ENCODE measurements at regions not wholly inside any gene's neighbourhood (a gene's known extent, or its start where the extent isn't known, plus 50 kb on each side); places are given as distances from the start of the nearest gene placed in this dataset.

- TF ChIP-seq, protein P1, sequence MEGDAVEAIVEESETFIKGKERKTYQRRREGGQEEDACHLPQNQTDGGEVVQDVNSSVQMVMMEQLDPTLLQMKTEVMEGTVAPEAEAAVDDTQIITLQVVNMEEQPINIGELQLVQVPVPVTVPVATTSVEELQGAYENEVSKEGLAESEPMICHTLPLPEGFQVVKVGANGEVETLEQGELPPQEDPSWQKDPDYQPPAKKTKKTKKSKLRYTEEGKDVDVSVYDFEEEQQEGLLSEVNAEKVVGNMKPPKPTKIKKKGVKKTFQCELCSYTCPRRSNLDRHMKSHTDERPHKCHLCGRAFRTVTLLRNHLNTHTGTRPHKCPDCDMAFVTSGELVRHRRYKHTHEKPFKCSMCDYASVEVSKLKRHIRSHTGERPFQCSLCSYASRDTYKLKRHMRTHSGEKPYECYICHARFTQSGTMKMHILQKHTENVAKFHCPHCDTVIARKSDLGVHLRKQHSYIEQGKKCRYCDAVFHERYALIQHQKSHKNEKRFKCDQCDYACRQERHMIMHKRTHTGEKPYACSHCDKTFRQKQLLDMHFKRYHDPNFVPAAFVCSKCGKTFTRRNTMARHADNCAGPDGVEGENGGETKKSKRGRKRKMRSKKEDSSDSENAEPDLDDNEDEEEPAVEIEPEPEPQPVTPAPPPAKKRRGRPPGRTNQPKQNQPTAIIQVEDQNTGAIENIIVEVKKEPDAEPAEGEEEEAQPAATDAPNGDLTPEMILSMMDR (conservative IDR thresholded peaks at IDR 0.05; ENCODE audit: low read depth), result no peak
- CTCF ChIA-PET, result no interaction called here
- DNase-seq (ENCODE audit: low spot score), result no peak
- no peak overlapping the region for H3K27ac ChIP-seq
- POLR2A ChIA-PET (ENCODE audit: low non-redundant PET), result no interaction called here
Measured at GRCh38 chr10:18959369-18959768, 89.2 kb upstream of the MALRD1 start.

- DNase-seq (ENCODE audit: low spot score), result no peak
- no peak overlapping the region for H3K27ac ChIP-seq
- TF ChIP-seq, protein P1 (conservative IDR thresholded peaks at IDR 0.05; ENCODE audit: low read depth), result no peak
- ChIA-PET POLR2A (ENCODE audit: low non-redundant PET) (no interaction called here), CTCF (no interaction called here)
Measured at GRCh38 chr10:18960466-18961079, 88.0 kb upstream of the MALRD1 start.

GRCh38 chr10:18968159-18968558 lies 80.4 kb upstream of the MALRD1 start:
- TF ChIP-seq, protein P1 (conservative IDR thresholded peaks at IDR 0.05; ENCODE audit: low read depth), result no peak
- ChIA-PET POLR2A (ENCODE audit: low non-redundant PET) (no interaction called here), CTCF (no interaction called here)

GRCh38 chr10:18976696-18977251 lies 71.8 kb upstream of the MALRD1 start:
- CTCF ChIA-PET, result no interaction called here
- POLR2A ChIA-PET (ENCODE audit: low non-redundant PET), result no interaction called here
- TF ChIP-seq, protein P1 (conservative IDR thresholded peaks at IDR 0.05; ENCODE audit: low read depth), result no peak
- no peak overlapping the region for H3K27ac ChIP-seq
- DNase-seq (ENCODE audit: low spot score), result no peak

More at GRCh38 chr10:18968159-18968558, 80.4 kb upstream of the MALRD1 start:
- no peak overlapping the region for H3K27ac ChIP-seq
- no peak for DNase-seq (ENCODE audit: low spot score)

DNA sequence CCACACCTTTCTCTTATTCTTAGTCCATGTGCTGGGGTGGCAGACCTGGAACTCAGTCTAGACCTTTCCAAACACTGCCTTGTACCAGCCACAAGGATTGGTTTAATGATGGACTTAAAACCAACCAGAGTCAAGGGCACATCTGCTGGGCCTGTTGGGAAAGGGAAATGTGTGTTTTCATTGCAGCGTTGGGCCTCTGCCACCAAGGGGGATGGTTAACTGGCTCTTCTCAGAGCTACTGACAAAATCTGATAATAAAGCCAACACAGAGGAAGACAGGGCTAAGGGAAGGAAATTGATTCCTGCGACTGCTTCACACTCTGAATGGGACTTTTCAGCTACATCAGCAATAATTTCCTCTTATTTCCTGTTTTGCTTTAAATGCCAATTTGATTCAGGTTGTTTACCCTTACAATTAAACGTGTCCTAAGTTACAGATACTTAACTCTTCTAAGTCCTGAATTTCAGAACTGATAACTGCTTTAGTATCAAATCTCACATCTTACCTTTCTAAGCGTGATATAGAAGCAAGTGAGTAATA lies 68.4 kb upstream of the MALRD1 start:
- no peak for DNase-seq (ENCODE audit: low spot score)
- POLR2A ChIA-PET (ENCODE audit: low non-redundant PET), result no interaction called here
- CTCF ChIA-PET, result no interaction called here
- TF ChIP-seq, protein P1 (conservative IDR thresholded peaks at IDR 0.05; ENCODE audit: low read depth), result no peak
- no peak overlapping the region for H3K27ac ChIP-seq

- H3K27ac ChIP-seq, result no peak overlapping the region
- POLR2A ChIA-PET (ENCODE audit: low non-redundant PET), result no interaction called here
- CTCF ChIA-PET, result interaction anchor here (0.7 kb wide), 1 partner anchor 144 kb away, joined by 3 read pairs; no protein-coding TSS in a partner anchor
- DNase-seq (ENCODE audit: low spot score), result no peak
- TF ChIP-seq, protein P1 (conservative IDR thresholded peaks at IDR 0.05; ENCODE audit: low read depth), result no peak
Measured at GRCh38 chr10:18984531-18984930, 64.1 kb upstream of the MALRD1 start.
